CD14-positive monocyte (primary cell): ENCODE measurements at regions not wholly inside any gene's neighbourhood (a gene's known extent, or its start where the extent isn't known, plus 50 kb on each side); places are given as distances from the start of the nearest gene placed in this dataset.

Experiments used
- DNase-seq, 3 donors: peaks; one replicate each; pipeline ENCODE4 v3.0.0-alpha.2; 2011 to 2022
- H2AFZ ChIP-seq: 2 replicates; pipeline ENCODE4 v1.6.0; 2012; ENCODE audit warnings: mild to moderate bottlenecking, low read depth, low read length, inconsistent platforms; ENCODE audit not compliant: insufficient read depth, poor library complexity, severe bottlenecking
- H3K27ac ChIP-seq, 2 donors: 1 replicate in 1 of 2; 2 replicates in 1 of 2; pipeline ENCODE4 v1.5.1; 2012 to 2013; ENCODE audit warnings: low read length in 2 of 2, control low read depth in 1 of 2, inconsistent platforms in 1 of 2, low read depth in 1 of 2, mild to moderate bottlenecking in 1 of 2
- H3K27me3 ChIP-seq, 2 donors: one replicate each; pipeline versions ENCODE4 v1.6.0 to v1.6.1; 2011 to 2013; ENCODE audit warnings: low read length in 2 of 2; ENCODE audit not compliant: control insufficient read depth in 2 of 2, insufficient read depth in 2 of 2
- H3K36me3 ChIP-seq, 2 donors: replicated peaks in 1 of 2; 1 replicate in 1 of 2; 2 replicates in 1 of 2; pipeline versions ENCODE4 v1.5.1 to v1.6.1; 2012 to 2013; ENCODE audit warnings: low read length in 2 of 2, control low read depth in 1 of 2, inconsistent platforms in 1 of 2, mild to moderate bottlenecking in 1 of 2; ENCODE audit not compliant: insufficient read depth in 2 of 2, control insufficient read depth in 1 of 2
- H3K4me1 ChIP-seq, 2 donors: 1 replicate in 1 of 2; 2 replicates in 1 of 2; pipeline versions ENCODE4 v1.5.1 to v1.6.1; 2012 to 2013; ENCODE audit warnings: low read length in 2 of 2, control low read depth in 1 of 2, inconsistent platforms in 1 of 2, mild to moderate bottlenecking in 1 of 2, moderate library complexity in 1 of 2; ENCODE audit not compliant: insufficient read depth in 2 of 2, control insufficient read depth in 1 of 2
- H3K4me2 ChIP-seq: replicated peaks from 2 replicates; pipeline ENCODE3; 2012; ENCODE audit warnings: low read length, moderate library complexity, mild to moderate bottlenecking; ENCODE audit not compliant: poor library complexity, severe bottlenecking; ENCODE audit errors: extremely low read depth
- H3K4me3 ChIP-seq, 3 experiments: fragments of 200-600 bp in 1 of 3; sonication (generic) in 1 of 3; replicated peaks in 1 of 3; 1 replicate in 2 of 3; 2 replicates in 1 of 3; pipeline ENCODE4 v1.5.1; 2011 to 2013; ENCODE audit warnings: low read length in 3 of 3, mild to moderate bottlenecking in 3 of 3, control low read depth in 2 of 3, low read depth in 2 of 3, inconsistent platforms in 1 of 3, moderate library complexity in 1 of 3
- H3K79me2 ChIP-seq: 2 replicates; pipeline ENCODE4 v1.6.0; 2012; ENCODE audit warnings: mild to moderate bottlenecking, control low read depth, inconsistent platforms, low read length, moderate library complexity; ENCODE audit not compliant: insufficient read depth
- H3K9ac ChIP-seq: 2 replicates; pipeline ENCODE4 v1.6.0; 2017; ENCODE audit warnings: low read length, mild to moderate bottlenecking; ENCODE audit not compliant: insufficient read depth, poor library complexity, severe bottlenecking
- H3K9me3 ChIP-seq, 2 donors: replicated peaks in 1 of 2; 1 replicate in 1 of 2; 2 replicates in 1 of 2; pipeline versions ENCODE4 v1.5.1 to v1.6.1; 2012 to 2013; ENCODE audit warnings: low read length in 2 of 2, control low read depth in 1 of 2; ENCODE audit not compliant: control insufficient read depth in 1 of 2, insufficient read depth in 1 of 2
- H4K20me1 ChIP-seq: 2 replicates; pipeline ENCODE4 v1.6.0; 2012; ENCODE audit warnings: mild to moderate bottlenecking, low read length, control low read depth, moderate library complexity; ENCODE audit not compliant: insufficient read depth
- H3K27ac Mint-ChIP-seq, 7 donors: one replicate each; pipeline ENCODE4 v1.8.0; 2020; ENCODE audit warnings: mild to moderate bottlenecking in 7 of 7, mixed read lengths in 7 of 7, moderate library complexity in 6 of 7, inconsistent platforms in 2 of 7
- H3K27me3 Mint-ChIP-seq, 3 donors: one replicate each; pipeline ENCODE4 v1.8.0; 2021 to 2022; ENCODE audit warnings: low read depth in 3 of 3, mild to moderate bottlenecking in 3 of 3, mixed read lengths in 3 of 3, moderate library complexity in 3 of 3, inconsistent platforms in 1 of 3
- H3K36me3 Mint-ChIP-seq, 2 donors: one replicate each; pipeline ENCODE4 v1.8.0; 2020; ENCODE audit warnings: mixed read lengths in 2 of 2, inconsistent platforms in 1 of 2, mild to moderate bottlenecking in 1 of 2
- H3K4me1 Mint-ChIP-seq: one replicate; pipeline ENCODE4 v1.8.0; 2020; ENCODE audit warnings: mild to moderate bottlenecking, mixed read lengths
- H3K4me3 Mint-ChIP-seq, 2 donors: one replicate each; pipeline ENCODE4 v1.8.0; 2020; ENCODE audit warnings: mild to moderate bottlenecking in 2 of 2, mixed read lengths in 2 of 2, moderate library complexity in 1 of 2
- H3K9me3 Mint-ChIP-seq, 7 donors: one replicate each; pipeline ENCODE4 v1.8.0; 2020 to 2022; ENCODE audit warnings: mixed read lengths in 7 of 7, mild to moderate bottlenecking in 6 of 7, moderate library complexity in 6 of 7, inconsistent platforms in 2 of 7
- CTCF ChIP-seq: fragments of 200-600 bp; IDR thresholded peaks from one replicate; pipeline ENCODE4 v1.8.0; 2022; ENCODE audit warnings: antibody characterized with exemption, mild to moderate bottlenecking
- WGBS: methylation state at CpG from one replicate; pipeline ENCODE4 v1.1.5; 2013; ENCODE audit warnings: missing lambda C conversion rate; ENCODE audit not compliant: insufficient coverage; 5-methylcytosine and 5-hydroxymethylcytosine counted together
- intact Hi-C, 2 donors: fragments of 100-400 bp; cut with micrococcal nuclease; formaldehyde crosslinking; loops; one replicate each; pipeline versions ENCODE4 v1.15.0 to v1.15.1; 2023

GRCh38 chr5:72604798-72605154, 97.6 kb upstream of the ZNF366 start:
- H3K9ac ChIP-seq, result no peak overlapping the region
- H3K4me1 Mint-ChIP-seq, result no peaks in the 10 kb centered on the region
- H2AFZ ChIP-seq, result no peak overlapping the region
- no peak overlapping the region for H3K4me3 ChIP-seq
- intact Hi-C loops, result loop anchor here in 1 of 2 donors (5.0 to 10.0 kb wide), 2 partner anchors 137 to 210 kb away; partner anchors contain the start of gene TNPO1
- no peak overlapping the region for H3K4me3 Mint-ChIP-seq
- no peak for DNase-seq
- no peak overlapping the region for H3K4me2 ChIP-seq
- H3K36me3 ChIP-seq, result no peaks in the 10 kb centered on the region
- H3K9me3 ChIP-seq, result no peaks in the 10 kb centered on the region
- H4K20me1 ChIP-seq, result no peaks in the 10 kb centered on the region
- H3K79me2 ChIP-seq, result no peaks in the 10 kb centered on the region
- peaks cover 8 to 10% of the 10 kb centered on the region in 2 donors for H3K4me1 ChIP-seq
- H3K9me3 Mint-ChIP-seq, result peaks cover 0 to 2% (median 0%) of the 10 kb centered on the region in 7 donors
- peaks cover 0 to 3% (median 0%) of the 10 kb centered on the region in 3 donors for H3K27me3 Mint-ChIP-seq
- H3K27me3 ChIP-seq, result no peaks in the 10 kb centered on the region
- no peaks in the 10 kb centered on the region for H3K36me3 Mint-ChIP-seq
- no peak for TF ChIP-seq CTCF
- H3K27ac ChIP-seq, result no peak overlapping the region
- no peak overlapping the region for H3K27ac Mint-ChIP-seq
- WGBS, result no CpG with 5 or more reads among the region's 2 CpGs

- Histone ChIP-seq H2AFZ (no peak overlapping the region), H3K9ac (no peak overlapping the region), H4K20me1 (no peaks in the 10 kb centered on the region), H3K27ac (no peak overlapping the region), H3K4me3 (no peak overlapping the region), H3K79me2 (no peaks in the 10 kb centered on the region), H3K4me2 (no peak overlapping the region), H3K9me3 (no peaks in the 10 kb centered on the region), H3K27me3 (no peaks in the 10 kb centered on the region), H3K36me3 (no peaks in the 10 kb centered on the region), H3K4me1 (peaks cover 13 to 15% of the 10 kb centered on the region in 2 donors)
- 89% methylated on average over 3 of the region's 11 CpGs for WGBS
- no peak for TF ChIP-seq CTCF
- Mint-ChIP-seq H3K4me3 (no peak overlapping the region), H3K36me3 (no peaks in the 10 kb centered on the region), H3K27me3 (peaks cover 0 to 3% (median 0%) of the 10 kb centered on the region in 3 donors), H3K27ac (no peak overlapping the region), H3K9me3 (peaks cover 0 to 2% (median 0%) of the 10 kb centered on the region in 7 donors), H3K4me1 (no peaks in the 10 kb centered on the region)
- no peak for DNase-seq
- intact Hi-C loops, result loop anchor here in 1 of 2 donors (5.0 to 10.0 kb wide), 2 partner anchors 137 to 211 kb away; partner anchors contain the start of gene TNPO1
These were observed 97.0 kb upstream of the ZNF366 start for GRCh38 chr5:72604111-72604797.
